IMR-90 (cell line): ENCODE measurements at regions not wholly inside any gene's neighbourhood (a gene's known extent, or its start where the extent isn't known, plus 50 kb on each side); places are given as distances from the start of the nearest gene placed in this dataset.

Experiments used
- ATAC-seq: fragments of 200-7000 bp; cut with Tn5 transposase; 2 replicates; pipeline ENCODE4 v1.9.1; 2020; ENCODE audit warnings: low read depth, mild to moderate bottlenecking, moderate library complexity
- BruUV-seq: library from RNA; stranded (reverse); fragments of 400-500 nt; replicated peaks from 2 replicates; lab custom pipeline; 2021; lab: Mats Ljungman, UMichigan
- CTCF ChIA-PET: fragments of 300-600 bp; formaldehyde crosslinking; extraction: SDS; loops from one replicate; lab custom pipeline; 2021; ENCODE audit warnings: antibody characterized with exemption; lab: Yijun Ruan, JAX
- POLR2A ChIA-PET: fragments of 300-600 bp; sonication (Branson Sonifier 250); formaldehyde crosslinking; loops from one replicate; lab custom pipeline; 2022; ENCODE audit warnings: antibody characterized with exemption; ENCODE audit not compliant: unreplicated experiment; lab: Charles Lee
- DNase-seq: peaks from one replicate; pipeline ENCODE4 v3.0.0; 2013
- H2AFZ ChIP-seq: replicated peaks from 2 replicates; pipeline ENCODE3; 2013; ENCODE audit warnings: low read length, mild to moderate bottlenecking; ENCODE audit not compliant: poor library complexity
- H2AK5ac ChIP-seq: 2 replicates; pipeline ENCODE4 v1.6.1; 2013; ENCODE audit warnings: low read depth, low read length, inconsistent platforms
- H2AK9ac ChIP-seq: replicated peaks from 2 replicates; pipeline ENCODE3; 2013; ENCODE audit warnings: mild to moderate bottlenecking, low read depth, low read length, moderate library complexity; ENCODE audit not compliant: poor library complexity
- H2BK120ac ChIP-seq: 2 replicates; pipeline ENCODE4 v1.6.1; 2013; ENCODE audit warnings: low read depth, low read length, inconsistent platforms
- H2BK15ac ChIP-seq: 3 replicates; pipeline ENCODE4 v1.6.1; 2013; ENCODE audit warnings: low read depth, low read length, inconsistent platforms
- H2BK20ac ChIP-seq: 2 replicates; pipeline ENCODE4 v1.6.1; 2013; ENCODE audit warnings: low read depth, mild to moderate bottlenecking, inconsistent platforms, low read length, moderate library complexity
- H2BK5ac ChIP-seq: 2 replicates; pipeline ENCODE4 v1.6.1; 2013; ENCODE audit warnings: mild to moderate bottlenecking, low read depth, low read length, inconsistent platforms; ENCODE audit not compliant: poor library complexity, severe bottlenecking
- H3K14ac ChIP-seq: replicated peaks from 2 replicates; pipeline ENCODE4 v1.6.1; 2013; ENCODE audit warnings: low read depth, low read length, inconsistent platforms
- H3K18ac ChIP-seq: 2 replicates; pipeline ENCODE4 v1.6.1; 2013; ENCODE audit warnings: low read depth, low read length, control low read depth
- H3K23ac ChIP-seq: 2 replicates; pipeline ENCODE4 v1.6.1; 2013; ENCODE audit warnings: low read depth, low read length, inconsistent platforms
- H3K27ac ChIP-seq: 2 replicates; pipeline ENCODE4 v1.5.1; 2013; ENCODE audit warnings: mild to moderate bottlenecking, control low read depth, low read length; ENCODE audit not compliant: insufficient read depth
- H3K27me3 ChIP-seq: 2 replicates; pipeline ENCODE4 v1.6.1; 2013; ENCODE audit warnings: low read length; ENCODE audit not compliant: control insufficient read depth, insufficient read depth
- H3K36me3 ChIP-seq: 2 replicates; pipeline ENCODE4 v1.6.1; 2013; ENCODE audit warnings: low read length, mixed read lengths; ENCODE audit not compliant: control insufficient read depth, insufficient read depth
- H3K4ac ChIP-seq: 2 replicates; pipeline ENCODE4 v1.6.1; 2013; ENCODE audit warnings: low read depth, low read length, inconsistent platforms
- H3K4me1 ChIP-seq: 2 replicates; pipeline ENCODE4 v1.6.1; 2013; ENCODE audit warnings: low read length, mixed read lengths; ENCODE audit not compliant: control insufficient read depth, insufficient read depth
- H3K4me2 ChIP-seq: 2 replicates; pipeline ENCODE4 v1.6.1; 2013; ENCODE audit warnings: low read depth, mild to moderate bottlenecking, control low read depth, low read length, moderate library complexity
- H3K4me3 ChIP-seq: 2 replicates; pipeline ENCODE4 v1.5.1; 2013; ENCODE audit warnings: low read depth, mild to moderate bottlenecking, control low read depth, low read length, moderate library complexity; ENCODE audit not compliant: insufficient read depth
- H3K56ac ChIP-seq: 2 replicates; pipeline ENCODE4 v1.6.1; 2013; ENCODE audit warnings: low read length, inconsistent platforms; ENCODE audit not compliant: insufficient read depth; ENCODE audit errors: extremely low read depth
- H3K79me1 ChIP-seq, 2 experiments: 2 replicates each; pipeline ENCODE4 v1.6.1; 2013; ENCODE audit warnings: low read length in 2 of 2, inconsistent platforms in 1 of 2, low read depth in 1 of 2
- H3K9ac ChIP-seq: 2 replicates; pipeline ENCODE4 v1.6.1; 2013; ENCODE audit warnings: low read depth, low read length, control low read depth
- H3K9me1 ChIP-seq: 2 replicates; pipeline ENCODE4 v1.6.1; 2013; ENCODE audit warnings: low read length, inconsistent platforms; ENCODE audit not compliant: insufficient read depth
- H3K9me3 ChIP-seq: 2 replicates; pipeline ENCODE4 v1.6.1; 2013; ENCODE audit warnings: low read length; ENCODE audit not compliant: control insufficient read depth, insufficient read depth
- H4K20me1 ChIP-seq: 2 replicates; pipeline ENCODE4 v1.6.1; 2013; ENCODE audit warnings: low read length, inconsistent platforms; ENCODE audit not compliant: insufficient read depth
- H4K5ac ChIP-seq: 2 replicates; pipeline ENCODE4 v1.6.1; 2013; ENCODE audit warnings: mild to moderate bottlenecking, low read depth, low read length, control low read depth
- H4K8ac ChIP-seq, 2 experiments: 2 replicates each; pipeline ENCODE4 v1.6.1; 2013; ENCODE audit warnings: low read depth in 2 of 2, low read length in 2 of 2, control low read depth in 1 of 2, inconsistent platforms in 1 of 2
- H4K91ac ChIP-seq: 2 replicates; pipeline ENCODE4 v1.6.1; 2013; ENCODE audit warnings: low read depth, low read length, inconsistent platforms; ENCODE audit not compliant: insufficient read depth
- BHLHE40 ChIP-seq: fragments of 150-350 bp; IDR thresholded peaks from 2 replicates; pipeline ENCODE4 v1.6.1; 2016; ENCODE audit warnings: mild to moderate bottlenecking, low read depth, low read length
- CEBPB ChIP-seq: IDR thresholded peaks from 2 replicates; pipeline ENCODE4 v1.6.1; 2012; ENCODE audit warnings: low read depth, low read length, improper control_type of control experiment
- CHD1 ChIP-seq: IDR thresholded peaks from 2 replicates; pipeline ENCODE4 v1.6.1; 2012; ENCODE audit warnings: low read depth, low read length, improper control_type of control experiment
- CTCF ChIP-seq: conservative IDR thresholded peaks from 2 replicates; pipeline ENCODE4 v1.5.1; 2012; ENCODE audit warnings: mild to moderate bottlenecking, low read depth, low read length, improper control_type of control experiment
- ELK1 ChIP-seq: fragments of 150-350 bp; IDR thresholded peaks from 2 replicates; pipeline ENCODE4 v1.6.1; 2016; ENCODE audit warnings: low read depth, mild to moderate bottlenecking, low read length, moderate library complexity, borderline replicate concordance
- FOS ChIP-seq: fragments of 150-350 bp; IDR thresholded peaks from 2 replicates; pipeline ENCODE4 v1.6.1; 2016; ENCODE audit warnings: low read depth, low read length
- MAFK ChIP-seq: IDR thresholded peaks from 2 replicates; pipeline ENCODE4 v1.6.1; 2012; ENCODE audit warnings: low read depth, low read length, improper control_type of control experiment
- MAZ ChIP-seq: IDR thresholded peaks from 2 replicates; pipeline ENCODE4 v1.6.1; 2012; ENCODE audit warnings: low read depth, mild to moderate bottlenecking, low read length, improper control_type of control experiment, moderate library complexity, borderline replicate concordance
- MXI1 ChIP-seq: IDR thresholded peaks from 2 replicates; pipeline ENCODE4 v1.6.1; 2012; ENCODE audit warnings: low read depth, mild to moderate bottlenecking, low read length, moderate library complexity, borderline replicate concordance
- NFE2L2 ChIP-seq: fragments of 150-350 bp; IDR thresholded peaks from 2 replicates; pipeline ENCODE4 v1.6.1; 2016; ENCODE audit warnings: low read depth, mild to moderate bottlenecking, low read length
- POLR2A ChIP-seq: IDR thresholded peaks from 2 replicates; pipeline ENCODE4 v1.6.1; 2012; ENCODE audit warnings: mild to moderate bottlenecking, low read depth, low read length
- RAD21 ChIP-seq: IDR thresholded peaks from 2 replicates; pipeline ENCODE4 v1.6.1; 2012; ENCODE audit warnings: low read length, improper control_type of control experiment
- RCOR1 ChIP-seq: IDR thresholded peaks from 2 replicates; pipeline ENCODE4 v1.6.1; 2012; ENCODE audit warnings: mild to moderate bottlenecking, low read length, improper control_type of control experiment; ENCODE audit not compliant: insufficient replicate concordance
- RFX5 ChIP-seq: IDR thresholded peaks from 2 replicates; pipeline ENCODE4 v1.8.0; 2012; ENCODE audit warnings: low read depth, mild to moderate bottlenecking, low read length, moderate library complexity
- SMC3 ChIP-seq: fragments of 150-350 bp; IDR thresholded peaks from 2 replicates; pipeline ENCODE4 v1.6.1; 2016; ENCODE audit warnings: low read depth, mild to moderate bottlenecking, antibody characterized with exemption, low read length, moderate library complexity
- USF2 ChIP-seq: fragments of 150-350 bp; IDR thresholded peaks from 2 replicates; pipeline ENCODE4 v1.6.1; 2017; ENCODE audit warnings: mild to moderate bottlenecking, antibody characterized with exemption, low read length, low read depth
- WGBS, 2 experiments: methylation state at CpG; one replicate each; pipeline versions ENCODE4 v1.1.5 to v1.1.7; 2013; ENCODE audit warnings: missing lambda C conversion rate in 2 of 2; ENCODE audit not compliant: insufficient read length in 1 of 2; ENCODE audit errors: extremely low coverage in 2 of 2; 5-methylcytosine and 5-hydroxymethylcytosine counted together
- dilution Hi-C: fragments of 300-500 bp; cut with HindIII; formaldehyde crosslinking; loops from one replicate; pipeline ENCODE4 v1.14.3; 2018; ENCODE audit warnings: low sequenced_read_pairs; ENCODE audit not compliant: unreplicated experiment
- in situ Hi-C: fragments of 300-500 bp; cut with MboI; formaldehyde crosslinking; loops from 3 replicates; pipeline ENCODE4 v1.14.3; 2019; ENCODE audit warnings: low sequenced_read_pairs, inconsistent platforms, mixed read lengths
- intact Hi-C: fragments of 100-400 bp; cut with micrococcal nuclease; formaldehyde crosslinking; loops from 2 replicates; pipeline ENCODE4 v1.10.0; 2022

- POLR2A ChIA-PET, result no interaction called here
- CTCF ChIA-PET, result no interaction called here
- in situ Hi-C loops, result no loop called here
Observed at GRCh38 chr6:7021301-7021700, 86.5 kb upstream of the RREB1 start.

More at GRCh38 chr6:7021301-7021700, 86.5 kb upstream of the RREB1 start:
- Histone ChIP-seq H2BK120ac (no peak overlapping the region), H2BK15ac (no peak overlapping the region), H3K79me1 (no peaks in the 10 kb centered on the region), H3K9me3 (no peaks in the 10 kb centered on the region), H3K4me2 (no peak overlapping the region), H3K56ac (no peak overlapping the region), H3K4ac (no peak overlapping the region), H3K9me1 (no peaks in the 10 kb centered on the region), H3K4me3 (no peak overlapping the region), H2AK5ac (no peak overlapping the region), H3K14ac (no peak overlapping the region), H4K5ac (no peak overlapping the region), H4K20me1 (no peaks in the 10 kb centered on the region), H3K9ac (no peak overlapping the region), H2AFZ (no peak overlapping the region), H2BK20ac (no peak overlapping the region), H4K8ac (no peak overlapping the region), H3K18ac (no peak overlapping the region), H2BK5ac (no peak overlapping the region), H3K23ac (no peak overlapping the region), H3K27me3 (peaks cover 3% of the 10 kb centered on the region), H3K27ac (no peak overlapping the region), H3K36me3 (no peaks in the 10 kb centered on the region), H4K91ac (no peak overlapping the region), H2AK9ac (no peak overlapping the region), H3K4me1 (no peaks in the 10 kb centered on the region)
- intact Hi-C loops, result no loop called here
- dilution Hi-C loops, result no loop called here
- no peak for ATAC-seq
- 60 to 100% methylated on average over 1 of the region's 2 CpGs for WGBS, 2 experiments
- BruUV-seq, result no TSS peak
- no peak for DNase-seq
- no peak for TF ChIP-seq NFE2L2
- no peak for TF ChIP-seq ELK1
- TF ChIP-seq USF2, result no peak
- no peak for TF ChIP-seq CHD1
- no peak for TF ChIP-seq RAD21
- no peak for TF ChIP-seq MXI1
- no peak for TF ChIP-seq BHLHE40
- TF ChIP-seq CTCF, result no peak
- TF ChIP-seq MAZ, result no peak
- TF ChIP-seq RFX5, result no peak
- TF ChIP-seq SMC3, result no peak
- TF ChIP-seq FOS, result no peak
- TF ChIP-seq CEBPB, result no peak
- no peak for TF ChIP-seq POLR2A
- TF ChIP-seq MAFK, result no peak
- TF ChIP-seq RCOR1, result no peak
